GM21717 (cell line): ENCODE measurements at regions not wholly inside any gene's neighbourhood (a gene's known extent, or its start where the extent isn't known, plus 50 kb on each side); places are given as distances from the start of the nearest gene placed in this dataset.

Experiments
- ATAC-seq: cut with Tn5 transposase; IDR thresholded peaks from one replicate; pipeline ENCODE4 v1.9.1; 2021; ENCODE audit warnings: mild to moderate bottlenecking, moderate library complexity; ENCODE audit not compliant: unreplicated experiment

- no peak for ATAC-seq
These were observed 51.6 kb upstream of the SRGAP3 start for GRCh38 chr3:9301091-9301490.

- no peak for ATAC-seq
These were observed 52.4 kb upstream of the SRGAP3 start for GRCh38 chr3:9301798-9302197.

GRCh38 chr3:9302425-9303181 is 53.2 kb upstream of the SRGAP3 start:
- ATAC-seq, result peak; percentile 81

GRCh38 chr3:9308298-9308990 is 54.4 kb upstream of the THUMPD3 start:
- no peak for ATAC-seq

GRCh38 chr3:9310043-9310442 is 52.8 kb upstream of the THUMPD3 start:
- ATAC-seq, result no peak

GRCh38 chr3:9311228-9311627 is 51.6 kb upstream of the THUMPD3 start:
- no peak for ATAC-seq
